ENCODE measurements at regions not wholly inside any gene's neighbourhood (a gene's known extent, or its start where the extent isn't known, plus 50 kb on each side); places are given as distances from the start of the nearest gene placed in this dataset.

- in situ Hi-C loops (cut with MboI; ENCODE audit: low pct_ligation_motif_present in 1 of 4, low pct_unique_long_range_greater_than_20kb in 1 of 4, low sequenced_read_pairs in 3 of 4): no loop called here
- no peaks in the 10 kb centered on the region for H3K4me1 ChIP-seq
- 74 to 100% methylated on average over 2 to 9 of the region's 9 CpGs for WGBS, 2 donors (ENCODE audit: low coverage in 1 of 2)
These were observed 90.4 kb upstream of the ROBO2 start for GRCh38 chr3:76949462-76949861.

GRCh38 chr3:76950590-76950989 lies 89.3 kb upstream of the ROBO2 start:
- intact Hi-C loops (cut with DNase I; ENCODE audit: low total_unique reads): no loop called here

More at GRCh38 chr3:76949462-76949861, 90.4 kb upstream of the ROBO2 start:
- Histone ChIP-seq H3K27ac (no peak overlapping the region), H3K27me3 (no peaks in the 10 kb centered on the region), H3K36me3 (no peaks in the 10 kb centered on the region), H3K9me3 (no peaks in the 10 kb centered on the region), H3K4me3 (no peak overlapping the region)
- intact Hi-C loops (cut with DNase I; ENCODE audit: low total_unique reads): no loop called here
- TF ChIP-seq POLR2AphosphoS5 (IDR thresholded peaks at IDR 0.05): no peak
- TF ChIP-seq EP300 (IDR thresholded peaks at IDR 0.05; ENCODE audit: low read depth): no peak
- TF ChIP-seq, protein P1, sequence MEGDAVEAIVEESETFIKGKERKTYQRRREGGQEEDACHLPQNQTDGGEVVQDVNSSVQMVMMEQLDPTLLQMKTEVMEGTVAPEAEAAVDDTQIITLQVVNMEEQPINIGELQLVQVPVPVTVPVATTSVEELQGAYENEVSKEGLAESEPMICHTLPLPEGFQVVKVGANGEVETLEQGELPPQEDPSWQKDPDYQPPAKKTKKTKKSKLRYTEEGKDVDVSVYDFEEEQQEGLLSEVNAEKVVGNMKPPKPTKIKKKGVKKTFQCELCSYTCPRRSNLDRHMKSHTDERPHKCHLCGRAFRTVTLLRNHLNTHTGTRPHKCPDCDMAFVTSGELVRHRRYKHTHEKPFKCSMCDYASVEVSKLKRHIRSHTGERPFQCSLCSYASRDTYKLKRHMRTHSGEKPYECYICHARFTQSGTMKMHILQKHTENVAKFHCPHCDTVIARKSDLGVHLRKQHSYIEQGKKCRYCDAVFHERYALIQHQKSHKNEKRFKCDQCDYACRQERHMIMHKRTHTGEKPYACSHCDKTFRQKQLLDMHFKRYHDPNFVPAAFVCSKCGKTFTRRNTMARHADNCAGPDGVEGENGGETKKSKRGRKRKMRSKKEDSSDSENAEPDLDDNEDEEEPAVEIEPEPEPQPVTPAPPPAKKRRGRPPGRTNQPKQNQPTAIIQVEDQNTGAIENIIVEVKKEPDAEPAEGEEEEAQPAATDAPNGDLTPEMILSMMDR (IDR thresholded peaks at IDR 0.05): no peak
- DNase-seq: no peak

GRCh38 chr3:76954412-76954811 lies 85.5 kb upstream of the ROBO2 start:
- Histone ChIP-seq H3K4me3 (no peak overlapping the region), H3K27ac (no peak overlapping the region), H3K4me1 (no peaks in the 10 kb centered on the region), H3K9me3 (no peaks in the 10 kb centered on the region), H3K36me3 (no peaks in the 10 kb centered on the region), H3K27me3 (no peaks in the 10 kb centered on the region)
- 86 to 94% methylated on average over 1 of the region's 1 CpG for WGBS, 2 donors (ENCODE audit: low coverage in 1 of 2)
- in situ Hi-C loops (cut with MboI; ENCODE audit: low pct_ligation_motif_present in 1 of 4, low pct_unique_long_range_greater_than_20kb in 1 of 4, low sequenced_read_pairs in 3 of 4) (no loop called here), intact Hi-C loops (cut with DNase I; ENCODE audit: low total_unique reads) (no loop called here)
- no peak for TF ChIP-seq POLR2A (IDR thresholded peaks at IDR 0.05)
- no peak for TF ChIP-seq EP300 (IDR thresholded peaks at IDR 0.05; ENCODE audit: low read depth)
- TF ChIP-seq, protein P1 (IDR thresholded peaks at IDR 0.05): no peak
- no peak for TF ChIP-seq POLR2AphosphoS5 (IDR thresholded peaks at IDR 0.05)
- DNase-seq: no peak

More at GRCh38 chr3:76950590-76950989, 89.3 kb upstream of the ROBO2 start:
- Histone ChIP-seq H3K4me1 (no peaks in the 10 kb centered on the region), H3K9me3 (no peaks in the 10 kb centered on the region), H3K27me3 (no peaks in the 10 kb centered on the region), H3K4me3 (no peak overlapping the region), H3K27ac (no peak overlapping the region), H3K36me3 (no peaks in the 10 kb centered on the region)
- WGBS, 2 donors (ENCODE audit: low coverage in 1 of 2): 83 to 93% methylated on average over 3 of the region's 3 CpGs
- in situ Hi-C loops (cut with MboI; ENCODE audit: low pct_ligation_motif_present in 1 of 4, low pct_unique_long_range_greater_than_20kb in 1 of 4, low sequenced_read_pairs in 3 of 4): no loop called here
- no peak for TF ChIP-seq POLR2AphosphoS5 (IDR thresholded peaks at IDR 0.05)
- TF ChIP-seq POLR2A (IDR thresholded peaks at IDR 0.05): no peak
- TF ChIP-seq EP300 (IDR thresholded peaks at IDR 0.05; ENCODE audit: low read depth): no peak
- TF ChIP-seq, protein P1 (IDR thresholded peaks at IDR 0.05): no peak
- no peak for DNase-seq

GRCh38 chr3:76958274-76958673 lies 81.6 kb upstream of the ROBO2 start:
- H3K27ac ChIP-seq: no peak overlapping the region
- no peaks in the 10 kb centered on the region for H3K9me3 ChIP-seq
- H3K4me3 ChIP-seq: no peak overlapping the region
- intact Hi-C loops (cut with DNase I; ENCODE audit: low total_unique reads): no loop called here
- no peak for DNase-seq
- TF ChIP-seq POLR2A (IDR thresholded peaks at IDR 0.05): no peak
- TF ChIP-seq EP300 (IDR thresholded peaks at IDR 0.05; ENCODE audit: low read depth): no peak
- in situ Hi-C loops (cut with MboI; ENCODE audit: low pct_ligation_motif_present in 1 of 4, low pct_unique_long_range_greater_than_20kb in 1 of 4, low sequenced_read_pairs in 3 of 4): no loop called here
- no peaks in the 10 kb centered on the region for H3K36me3 ChIP-seq
- no peaks in the 10 kb centered on the region for H3K27me3 ChIP-seq
- no peaks in the 10 kb centered on the region for H3K4me1 ChIP-seq

- no peak for TF ChIP-seq POLR2AphosphoS5 (IDR thresholded peaks at IDR 0.05)
- H3K9me3 ChIP-seq: no peaks in the 10 kb centered on the region
- no peak for DNase-seq
- no peaks in the 10 kb centered on the region for H3K27me3 ChIP-seq
- WGBS, 2 donors (ENCODE audit: low coverage in 1 of 2): 87 to 92% methylated on average over 1 of the region's 1 CpG
- H3K27ac ChIP-seq: no peak overlapping the region
- intact Hi-C loops (cut with DNase I; ENCODE audit: low total_unique reads): no loop called here
- H3K36me3 ChIP-seq: no peaks in the 10 kb centered on the region
- in situ Hi-C loops (cut with MboI; ENCODE audit: low pct_ligation_motif_present in 1 of 4, low pct_unique_long_range_greater_than_20kb in 1 of 4, low sequenced_read_pairs in 3 of 4): no loop called here
- no peak overlapping the region for H3K4me3 ChIP-seq
- H3K4me1 ChIP-seq: no peaks in the 10 kb centered on the region
These were observed 81.0 kb upstream of the ROBO2 start for GRCh38 chr3:76958861-76959260.

Data from transverse colon (tissue), 4 donors.